ENCODE measurements at regions not wholly inside any gene's neighbourhood (a gene's known extent, or its start where the extent isn't known, plus 50 kb on each side); places are given as distances from the start of the nearest gene placed in this dataset.

DNA sequence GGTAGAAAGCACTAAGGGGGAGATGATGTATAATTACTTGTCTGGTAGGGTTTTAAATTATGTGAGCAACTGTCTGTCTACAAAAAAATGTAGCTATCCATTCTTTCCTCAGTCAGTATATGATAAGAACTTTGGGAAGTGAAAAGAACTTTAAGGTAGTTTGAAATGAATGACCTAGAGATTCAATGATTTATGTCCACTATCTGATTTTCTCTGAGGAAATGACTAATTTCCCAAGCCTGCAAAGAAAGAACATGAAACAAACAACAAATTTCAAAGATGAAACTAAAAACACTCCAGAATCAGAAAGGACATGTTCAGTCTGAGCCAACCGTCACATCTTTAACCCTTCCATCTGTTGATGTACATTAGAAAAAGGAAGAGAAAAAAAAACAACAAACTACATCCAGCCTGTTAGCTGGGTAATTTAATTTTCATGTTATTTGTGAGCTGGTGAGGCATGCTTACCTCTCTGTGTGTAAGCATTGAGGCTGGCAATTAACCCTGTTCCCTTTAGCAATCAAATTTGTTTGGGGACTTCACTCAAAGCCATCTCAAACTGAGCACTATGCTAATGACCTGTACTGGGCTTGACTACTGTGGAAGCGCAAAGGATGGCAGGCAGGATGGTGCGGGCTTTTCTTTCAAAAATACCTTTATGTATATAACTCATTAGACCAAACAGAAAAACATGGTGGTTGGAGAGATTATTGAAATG lies 220.1 kb downstream of the TUSC7 start:
- intact Hi-C loops (cut with micrococcal nuclease): no loop called here

DNA sequence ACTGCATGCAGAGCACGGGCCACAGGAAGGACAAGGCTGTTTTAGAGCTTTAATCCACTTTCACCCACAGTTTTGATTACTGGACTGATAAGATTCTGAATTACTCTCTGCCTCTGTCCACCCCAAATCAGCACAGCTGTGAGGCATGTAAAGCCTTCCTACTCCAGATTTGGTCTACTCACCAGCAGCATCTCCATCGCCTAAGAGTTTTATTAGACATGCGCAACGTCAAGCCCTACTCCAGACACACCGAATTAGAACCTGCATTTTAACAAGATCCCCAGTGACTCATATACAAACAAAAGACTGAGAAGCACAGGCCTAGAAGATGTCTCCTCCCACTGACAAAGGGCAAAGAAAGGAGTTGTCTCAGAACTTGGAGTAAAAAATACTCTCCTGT lies 221.2 kb downstream of the TUSC7 start:
- intact Hi-C loops (cut with micrococcal nuclease): no loop called here

DNA sequence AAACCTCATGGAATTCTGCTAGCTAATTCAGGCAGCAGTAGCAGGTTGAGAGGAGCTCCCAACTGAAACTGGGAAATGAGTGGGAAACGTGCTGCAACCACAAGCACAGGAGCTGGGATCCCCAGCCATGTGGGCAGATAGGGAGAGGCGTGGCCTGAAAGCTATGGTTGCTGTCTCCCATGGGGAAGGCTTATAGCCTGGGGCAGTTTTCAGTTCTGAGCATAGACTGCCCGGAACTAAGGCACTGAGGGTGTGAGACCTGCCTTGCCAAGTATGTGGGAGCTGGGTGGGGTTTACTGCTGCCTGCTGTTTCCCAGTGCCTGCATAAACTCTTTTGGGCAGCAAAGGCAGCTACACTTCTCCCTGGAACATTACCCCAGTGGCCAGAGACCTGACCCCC lies 229.5 kb downstream of the TUSC7 start:
- intact Hi-C loops (cut with micrococcal nuclease): no loop called here

DNA sequence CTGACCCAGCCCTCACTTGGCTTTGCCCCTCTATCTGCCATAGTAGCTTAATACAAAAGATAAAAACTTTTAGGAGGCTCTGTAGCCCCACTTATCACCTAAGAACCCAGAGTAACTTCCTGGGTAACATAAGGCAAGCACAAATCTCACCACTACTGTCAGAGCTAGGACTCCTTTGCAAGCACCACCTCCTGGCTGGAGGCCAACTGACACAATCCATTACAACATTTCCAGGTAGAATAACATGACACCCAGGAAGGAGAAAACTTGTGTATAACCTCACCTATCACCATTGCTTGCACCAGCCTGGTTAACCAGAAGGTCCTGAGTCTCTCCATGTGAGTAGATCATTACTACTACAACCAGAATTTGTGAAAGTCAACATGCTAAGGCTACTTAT lies 230.0 kb downstream of the TUSC7 start:
- intact Hi-C loops (cut with micrococcal nuclease): no loop called here

DNA sequence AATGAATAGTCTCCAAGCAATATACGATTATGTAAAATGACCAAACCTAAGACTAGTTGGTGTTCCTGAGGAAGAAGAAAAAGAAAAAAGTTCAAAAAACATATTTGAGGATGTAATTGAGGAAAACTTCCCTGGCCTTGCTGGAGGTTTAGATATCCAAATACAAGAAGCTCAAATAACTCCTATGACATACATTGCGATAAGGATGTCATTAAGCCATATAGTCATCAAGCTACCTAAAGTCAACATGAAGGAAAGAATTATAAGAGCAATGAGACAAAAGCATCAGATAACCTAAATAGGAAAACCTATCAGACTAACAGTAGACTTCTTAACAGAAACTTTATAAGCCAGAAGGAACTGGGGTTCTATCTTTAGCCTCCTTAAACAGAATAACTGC lies 231.1 kb downstream of the TUSC7 start:
- intact Hi-C loops (cut with micrococcal nuclease): no loop called here

DNA sequence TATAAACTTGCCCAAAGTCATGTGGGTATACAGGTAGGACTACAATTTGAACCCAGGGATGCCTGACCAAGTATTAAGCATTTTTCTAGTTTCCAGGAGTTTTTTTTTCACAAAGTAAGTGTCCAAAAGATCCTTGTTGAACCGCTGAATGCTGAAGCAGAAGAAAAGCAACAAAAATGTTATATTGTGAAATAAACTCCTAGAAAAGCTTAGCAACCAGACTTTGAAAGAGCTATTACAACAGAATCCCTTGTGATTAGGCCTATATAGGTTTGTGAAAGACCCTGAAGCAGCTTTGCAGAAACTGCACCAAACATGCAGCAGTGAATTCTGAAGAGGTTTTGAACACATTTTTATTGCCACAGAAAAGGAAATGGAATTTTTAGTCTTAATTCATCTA lies 236.8 kb downstream of the TUSC7 start:
- intact Hi-C loops (cut with micrococcal nuclease): no loop called here

DNA sequence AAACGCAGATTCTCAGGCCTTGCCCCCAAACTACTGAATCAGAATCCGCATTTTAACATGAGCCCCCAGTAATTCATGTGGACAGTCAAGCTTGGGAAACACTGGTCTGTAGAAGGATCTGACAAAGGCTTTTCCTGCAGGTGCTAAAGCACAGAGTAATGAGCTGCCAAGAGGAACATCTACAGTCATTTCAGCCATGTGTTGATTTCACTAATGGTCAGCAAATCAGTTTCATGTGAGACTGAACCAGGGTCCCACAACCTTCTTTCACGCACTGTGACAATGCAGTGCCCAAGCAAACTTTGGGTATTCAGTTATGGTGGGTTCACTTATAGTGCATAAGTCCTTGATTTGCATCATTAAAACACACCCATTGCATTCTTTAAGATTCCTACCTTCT lies 237.6 kb downstream of the TUSC7 start:
- intact Hi-C loops (cut with micrococcal nuclease): no loop called here

DNA sequence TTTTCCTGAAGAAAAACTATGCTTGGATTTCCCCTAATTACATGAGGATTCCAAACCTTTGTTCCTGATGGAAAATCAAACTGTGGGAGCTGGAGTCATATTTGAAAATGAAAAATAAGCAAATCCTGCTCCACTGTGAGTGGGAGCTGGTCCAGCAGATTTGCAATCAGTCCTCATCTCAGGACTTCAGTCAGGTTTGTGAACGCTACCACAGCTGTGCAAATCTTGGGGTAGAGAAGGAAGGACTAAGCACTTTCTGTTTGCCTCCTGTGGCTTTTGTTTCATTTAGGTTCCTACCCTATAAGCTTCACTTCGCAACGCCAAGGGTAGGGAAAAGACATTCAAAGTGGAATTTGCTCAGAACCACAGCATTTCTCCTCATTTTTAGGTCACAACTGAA lies 238.2 kb downstream of the TUSC7 start:
- intact Hi-C loops (cut with micrococcal nuclease): no loop called here

DNA sequence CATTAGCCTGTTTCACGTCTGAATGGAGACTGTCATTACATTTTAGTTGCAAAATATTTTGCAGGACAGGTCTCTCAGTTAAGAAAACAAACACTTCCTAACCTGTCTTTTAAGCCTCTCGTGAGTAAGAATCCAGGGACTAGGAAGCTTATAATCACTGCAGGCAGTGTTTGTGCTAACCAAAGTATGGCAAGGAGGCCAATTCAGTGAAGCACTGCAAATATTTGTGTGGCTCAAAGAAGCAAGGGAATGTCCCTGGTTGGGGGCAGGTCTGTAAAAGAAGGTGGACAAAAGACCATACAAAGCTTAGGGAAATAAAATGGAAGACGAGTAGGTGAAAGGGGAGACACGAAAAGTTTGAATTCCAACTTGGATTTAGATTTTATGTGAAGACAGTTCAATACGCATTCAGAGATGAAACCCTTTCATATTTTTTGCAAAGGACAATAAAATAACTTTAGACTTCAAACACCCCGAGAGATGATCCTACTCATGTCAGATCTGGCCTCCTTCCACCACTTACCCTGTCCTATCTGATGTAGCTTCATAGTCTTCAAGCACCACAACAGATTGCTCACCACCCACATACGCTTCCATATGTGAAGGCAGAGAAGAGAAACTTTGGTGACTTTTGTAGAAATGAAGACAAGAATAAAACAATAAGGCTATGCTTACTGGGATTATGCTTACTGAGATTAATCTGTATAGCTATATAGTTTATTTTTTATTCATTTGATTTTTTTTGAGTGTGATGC lies 240.9 kb downstream of the TUSC7 start:
- intact Hi-C loops (cut with micrococcal nuclease): no loop called here

DNA sequence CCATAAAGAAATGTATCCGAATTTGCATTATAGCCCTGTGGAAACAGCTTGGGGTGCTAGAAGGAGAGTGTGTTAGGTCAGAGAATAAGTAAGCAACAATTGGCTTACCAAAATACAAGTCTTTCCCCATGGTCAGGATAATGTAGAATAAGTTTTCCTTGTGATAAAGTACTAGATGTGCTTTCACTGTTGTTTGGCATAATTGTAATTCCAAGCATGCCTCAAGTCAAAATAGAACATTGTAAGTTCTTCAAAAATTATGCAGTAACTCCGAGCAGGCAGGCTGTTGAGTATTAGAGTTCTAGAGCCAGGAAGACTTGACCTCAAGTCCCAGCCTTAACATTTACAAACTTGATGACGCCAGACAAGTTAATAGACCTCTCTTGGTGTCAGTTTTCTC lies 242.0 kb downstream of the TUSC7 start:
- intact Hi-C loops (cut with micrococcal nuclease): no loop called here

DNA sequence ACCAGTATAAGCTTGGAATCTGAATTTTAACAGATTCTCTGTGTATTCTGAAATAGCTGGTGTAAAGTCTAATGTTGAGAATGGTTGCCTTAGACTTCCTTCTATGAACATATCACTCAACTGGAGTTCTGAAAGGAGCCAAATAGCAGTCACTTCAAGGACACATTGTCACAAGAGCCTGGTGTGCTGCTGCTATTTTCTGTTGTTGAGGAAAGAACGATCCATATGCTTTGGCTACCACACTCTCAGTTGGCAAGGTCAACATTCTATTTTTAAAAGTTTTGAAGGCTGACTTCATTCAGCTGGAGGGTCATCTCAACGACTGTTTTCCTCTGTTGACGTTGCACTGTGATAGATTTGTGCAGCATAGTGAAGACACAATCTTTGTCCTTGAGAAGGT lies 248.7 kb downstream of the TUSC7 start:
- intact Hi-C loops (cut with micrococcal nuclease): no loop called here

DNA sequence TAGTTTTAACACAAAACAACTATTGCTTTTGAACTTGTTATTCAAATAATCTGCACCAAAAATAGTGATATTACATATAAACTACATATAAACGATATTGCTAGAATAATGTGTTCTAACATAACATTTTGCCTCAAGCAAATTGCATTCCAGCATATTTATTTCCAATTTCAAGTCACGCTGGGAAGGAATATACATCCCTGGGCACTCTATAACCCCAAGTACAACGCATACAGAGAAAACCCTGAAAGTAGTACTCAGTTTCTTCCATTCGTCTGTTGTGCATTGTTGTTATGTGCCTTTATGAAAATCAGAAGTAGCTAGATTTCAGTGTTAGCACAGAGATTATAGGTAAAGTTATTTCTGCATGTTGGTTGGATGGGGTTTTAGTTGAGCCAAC lies 251.5 kb downstream of the TUSC7 start:
- intact Hi-C loops (cut with micrococcal nuclease): no loop called here

DNA sequence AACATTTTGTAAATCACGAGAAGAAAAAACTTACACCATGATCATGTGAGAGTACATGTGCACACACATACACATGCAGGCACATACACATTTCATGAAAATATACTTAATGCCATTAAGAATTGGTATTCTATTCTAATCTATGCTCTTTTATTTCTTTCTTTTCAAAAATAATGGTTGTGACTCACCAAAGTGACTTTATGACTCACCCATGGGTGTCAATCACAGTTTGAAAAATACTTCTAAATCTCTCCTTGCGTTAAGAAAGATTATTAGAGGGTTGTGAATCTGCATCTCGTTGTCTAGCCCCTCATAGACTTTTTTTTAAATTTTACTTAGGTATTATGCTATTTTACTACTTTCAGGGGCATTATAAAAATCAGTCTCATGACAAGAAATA lies 254.2 kb downstream of the TUSC7 start:
- intact Hi-C loops (cut with micrococcal nuclease): no loop called here

DNA sequence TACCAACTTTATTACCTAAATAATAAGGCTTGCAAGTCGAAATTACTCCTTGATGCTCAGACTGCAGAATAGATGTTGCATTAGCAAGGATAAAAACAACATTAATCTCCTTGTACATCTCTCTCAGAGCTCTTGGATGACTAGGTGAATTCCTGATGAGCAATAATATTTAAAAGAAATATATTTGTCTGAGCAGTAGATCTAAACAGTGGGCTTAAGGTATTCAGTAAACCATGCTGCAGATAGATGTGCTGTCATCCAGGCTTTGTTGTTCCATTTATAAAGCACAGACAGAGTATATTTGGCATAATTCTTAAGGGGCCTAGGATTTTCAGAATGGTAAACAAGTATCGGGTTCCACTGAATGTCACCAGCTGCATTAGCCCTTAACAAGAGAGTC lies 257.1 kb downstream of the TUSC7 start:
- intact Hi-C loops (cut with micrococcal nuclease): no loop called here

DNA sequence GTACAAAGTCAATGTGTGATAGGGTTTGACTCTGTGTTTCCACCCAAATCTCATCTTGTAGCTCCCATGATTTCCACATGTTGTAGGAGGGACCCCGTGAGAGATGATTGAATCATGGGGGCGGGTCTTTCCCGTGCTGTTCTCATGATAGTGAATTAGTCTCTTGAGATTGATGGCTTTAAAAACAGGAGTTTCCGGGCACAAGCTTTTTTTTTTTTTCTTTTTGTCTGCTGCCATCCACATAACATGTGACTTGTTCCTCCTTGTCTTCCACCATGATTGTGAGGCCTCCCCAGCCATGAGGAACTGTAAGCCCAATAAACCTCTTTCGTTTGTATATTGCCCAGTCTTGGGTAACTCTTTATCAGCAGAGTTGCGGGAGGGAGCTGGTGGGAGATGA lies 259.6 kb downstream of the TUSC7 start:
- intact Hi-C loops (cut with micrococcal nuclease): no loop called here

DNA sequence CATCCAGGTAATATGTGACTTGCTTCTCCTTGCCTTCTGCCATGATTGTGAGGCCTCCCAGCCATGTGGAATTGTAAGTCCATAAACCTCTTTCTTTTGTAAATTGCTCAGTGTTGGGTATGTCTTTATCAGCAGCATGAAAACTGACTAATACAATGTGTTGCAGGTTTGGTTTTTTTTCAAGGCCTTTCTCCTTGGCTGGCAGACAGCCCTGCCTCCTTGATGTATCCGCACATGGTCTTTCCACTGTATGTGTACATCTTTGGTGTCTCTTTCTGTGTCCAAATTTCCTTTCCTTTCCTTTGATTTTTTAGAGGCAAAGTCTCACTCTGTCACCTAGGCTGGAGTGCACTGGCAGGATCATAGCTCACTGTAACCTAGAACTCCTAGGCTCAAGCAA lies 260.1 kb downstream of the TUSC7 start:
- intact Hi-C loops (cut with micrococcal nuclease): no loop called here

DNA sequence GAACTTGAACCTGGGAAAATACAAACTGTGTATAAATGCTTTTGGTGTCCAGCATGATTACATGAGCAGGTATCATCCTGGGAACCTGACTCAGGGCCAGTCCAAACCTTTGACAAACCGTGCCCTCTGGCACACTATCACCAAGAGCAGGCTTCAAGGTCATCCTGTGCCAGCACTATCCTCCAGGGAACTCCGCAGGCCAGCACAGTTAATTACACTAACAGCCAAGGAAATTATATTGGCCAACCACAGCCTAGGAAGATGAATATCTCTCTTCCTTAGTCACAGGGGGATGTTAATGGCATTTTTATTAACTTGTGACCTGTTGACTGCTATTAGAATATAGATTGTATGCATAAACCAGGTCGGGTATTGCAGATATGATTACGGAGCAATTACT lies 262.0 kb downstream of the TUSC7 start:
- intact Hi-C loops (cut with micrococcal nuclease): no loop called here

DNA sequence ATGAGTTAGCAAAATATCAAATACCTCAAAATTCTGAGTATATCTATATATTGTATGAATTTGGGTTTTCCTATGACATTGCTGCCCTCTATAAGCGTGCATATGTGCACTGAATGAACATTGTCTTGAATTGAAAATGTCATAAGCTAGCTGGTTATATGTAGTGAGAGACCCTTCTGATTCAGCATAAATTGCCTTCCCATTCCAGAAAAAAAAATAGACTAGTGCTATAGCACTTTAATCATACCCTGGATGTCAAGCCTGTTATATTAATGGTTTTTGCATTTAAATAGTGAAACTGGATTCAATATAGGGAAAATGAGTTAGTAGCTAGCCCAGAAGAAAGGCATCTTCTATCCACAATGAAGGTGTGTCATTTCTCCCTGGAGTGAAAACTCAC lies 265.1 kb downstream of the TUSC7 start:
- intact Hi-C loops (cut with micrococcal nuclease): no loop called here

DNA sequence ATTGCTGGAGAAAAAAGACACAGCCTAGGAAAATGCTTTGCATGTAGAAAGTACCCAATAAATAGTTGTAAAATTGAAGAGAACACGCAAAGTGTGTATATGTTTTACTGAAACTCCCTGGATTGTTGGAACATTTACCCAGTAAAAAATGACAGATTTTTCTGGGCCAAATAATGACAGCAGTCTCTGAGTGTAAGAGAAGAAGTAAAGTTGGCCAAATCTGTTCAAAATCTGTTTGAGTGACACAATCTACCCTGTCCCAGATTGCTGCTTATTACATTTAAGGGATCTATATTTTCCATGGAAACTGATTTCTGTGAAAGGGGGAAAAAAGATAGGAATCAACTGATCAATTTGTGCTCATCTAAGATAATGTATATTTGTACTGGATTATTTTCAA lies 267.9 kb downstream of the TUSC7 start:
- intact Hi-C loops (cut with micrococcal nuclease): no loop called here

DNA sequence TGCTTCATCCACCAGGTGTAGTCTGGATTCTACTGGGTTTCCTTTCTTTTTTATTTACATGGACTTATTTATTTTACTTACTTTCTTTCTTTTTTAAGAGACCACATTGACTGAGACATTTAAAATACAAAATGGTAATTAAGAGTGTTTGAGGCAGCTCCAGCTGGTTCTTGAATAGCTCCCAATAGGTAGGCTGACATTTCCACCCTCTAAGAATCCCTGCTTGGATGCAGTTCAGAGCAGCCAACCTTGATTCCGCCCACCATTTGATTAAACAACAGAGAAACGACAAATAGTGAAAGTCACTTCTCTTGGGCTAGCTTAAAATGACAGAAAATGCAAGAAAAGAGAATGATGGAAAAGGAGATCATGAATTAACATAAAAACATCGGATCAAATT lies 270.5 kb downstream of the TUSC7 start:
- intact Hi-C loops (cut with micrococcal nuclease): no loop called here

DNA sequence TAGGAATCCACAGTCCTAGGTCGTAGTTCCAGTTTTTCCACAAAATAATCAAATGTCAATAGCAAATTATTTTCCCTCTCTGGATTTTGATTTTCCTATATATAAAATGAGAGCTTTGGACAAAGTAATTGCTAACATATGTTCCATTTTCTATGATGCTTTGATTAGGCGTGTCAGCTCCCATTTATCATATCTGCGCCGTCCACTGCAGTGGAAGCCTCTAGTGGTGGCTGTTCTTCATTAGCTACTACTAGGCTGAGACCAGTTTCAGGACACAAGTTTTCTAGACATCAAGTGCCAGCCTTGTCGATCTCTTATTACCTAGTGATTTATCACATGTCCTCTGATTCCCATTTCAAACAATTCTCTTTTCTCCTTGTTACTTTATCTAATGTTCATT lies 271.5 kb downstream of the TUSC7 start:
- intact Hi-C loops (cut with micrococcal nuclease): no loop called here

DNA sequence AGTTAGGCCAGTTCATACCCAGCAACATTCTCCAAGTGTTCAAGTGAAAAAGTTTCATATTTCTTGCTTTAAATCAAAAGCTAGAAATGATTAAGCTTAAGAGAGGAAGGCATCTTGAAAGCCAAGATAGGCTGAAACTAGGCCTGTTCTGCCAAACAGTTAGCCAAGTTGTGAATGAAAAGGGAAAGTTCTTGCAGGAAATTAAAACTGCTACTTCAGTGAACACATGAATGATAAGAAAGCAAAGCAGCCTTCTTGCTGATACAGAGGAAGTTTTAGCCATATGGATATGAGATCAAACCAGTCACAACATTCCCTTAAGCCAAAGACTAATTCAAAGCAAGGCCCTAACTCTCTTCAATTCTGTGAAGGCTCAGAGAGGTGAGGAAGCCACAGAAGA lies 274.7 kb downstream of the TUSC7 start:
- intact Hi-C loops (cut with micrococcal nuclease): no loop called here

DNA sequence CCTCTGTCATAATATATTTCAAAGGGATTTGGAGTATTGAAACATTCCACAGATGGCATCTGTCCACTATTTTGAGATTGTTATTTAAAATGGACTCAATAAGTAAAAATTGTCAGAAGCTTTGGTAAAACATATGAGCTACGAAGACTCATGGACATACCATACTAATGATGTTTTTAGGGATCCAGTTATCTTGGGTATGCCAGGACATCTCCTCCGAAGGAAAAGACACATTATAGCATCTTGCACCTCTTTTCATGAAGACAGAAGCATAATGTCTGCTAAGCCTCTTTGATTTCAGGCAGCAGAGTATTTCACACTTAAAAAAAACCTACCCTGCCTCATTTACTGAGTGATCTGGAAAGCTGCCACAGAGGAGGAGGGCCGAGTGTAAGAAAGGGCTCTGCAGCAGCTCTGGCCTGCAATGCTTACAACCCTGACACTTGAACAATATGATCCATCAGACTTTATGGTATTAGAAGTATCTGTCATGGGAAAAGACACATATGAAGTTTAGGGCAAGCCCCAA lies 284.8 kb downstream of the TUSC7 start:
- intact Hi-C loops (cut with micrococcal nuclease): no loop called here

All from T-helper 1 cell treated with Interleukin-12 subunit alpha and Interleukin-12 subunit beta and Interleukin-4 antibody, amounts not matched to agents 30 ng/mL and 1 ng/mL, for 36 hours (primary cell).